Stimulated activated CD8-positive, alpha-beta memory T cell treated with anti-CD3 and anti-CD28 coated beads, Interleukin-15, amount 100 ng/mL, for 24 hours (primary cell): ENCODE measurements at regions not wholly inside any gene's neighbourhood (a gene's known extent, or its start where the extent isn't known, plus 50 kb on each side); places are given as distances from the start of the nearest gene placed in this dataset.

ENCODE experiments used
- DNase-seq: peaks from one replicate; pipeline ENCODE4 v3.0.0-alpha.2; 2020; ENCODE audit warnings: low read depth

DNA sequence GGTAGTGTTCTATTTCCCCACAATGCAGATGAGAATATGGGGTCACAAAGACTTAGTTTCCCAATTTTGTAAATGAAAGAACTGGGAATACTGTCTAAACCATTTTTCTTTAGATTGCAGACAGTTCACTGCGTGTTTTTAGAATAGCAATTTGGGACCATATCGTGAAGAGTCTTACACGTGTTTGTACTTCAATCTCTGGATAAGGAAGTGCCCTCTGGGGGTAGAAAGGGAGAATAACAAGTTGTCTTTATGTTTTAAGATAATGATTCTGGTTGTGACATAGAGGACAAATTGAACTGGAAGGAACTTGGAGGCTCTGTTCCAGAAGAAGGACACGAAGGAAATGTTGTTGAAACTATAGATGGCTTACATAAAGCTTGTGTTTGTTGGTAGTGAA is 457.7 kb downstream of the CBLN2 start:
- no peak for DNase-seq

GRCh38 chr18:72075040-72075439 is 469.1 kb downstream of the CBLN2 start:
- DNase-seq = no peak

DNA sequence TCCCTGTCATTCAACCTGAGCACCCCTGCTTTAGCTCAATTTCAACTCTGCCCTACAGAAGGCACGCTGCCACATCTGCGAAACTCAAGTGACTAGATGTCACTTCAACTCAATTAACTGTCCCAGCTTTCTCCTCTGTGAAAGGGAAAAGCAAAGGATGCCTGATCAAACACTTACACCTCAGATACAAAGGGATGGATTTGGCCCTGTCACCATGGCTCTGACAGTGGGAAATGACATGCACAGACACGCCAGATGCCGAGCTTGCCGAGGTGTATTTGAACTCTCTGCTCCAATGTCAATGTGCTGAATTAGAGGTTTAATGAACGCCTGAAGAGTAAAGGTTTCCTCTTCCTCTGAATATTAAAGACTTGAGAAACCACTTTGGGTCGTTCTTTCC is 481.1 kb downstream of the CBLN2 start:
- DNase-seq = no peak

DNA sequence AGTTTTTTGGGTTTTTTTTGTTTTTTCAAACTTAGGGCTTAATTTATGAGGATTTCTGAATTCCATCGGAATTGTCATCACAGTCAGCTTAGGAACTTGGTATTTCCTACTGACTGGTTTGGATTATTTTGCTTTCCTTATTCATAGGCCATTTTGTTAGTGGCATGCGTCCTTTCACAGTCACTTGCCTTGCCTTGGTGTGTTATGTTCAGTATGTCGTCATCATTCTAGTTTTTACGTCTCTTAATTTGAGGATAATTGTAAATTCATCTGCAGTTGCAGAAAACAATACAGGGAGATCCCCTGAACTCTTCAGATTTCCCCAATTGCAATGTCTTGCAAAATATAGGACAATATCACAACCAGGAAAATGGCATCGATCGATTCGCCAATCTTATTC is 485.3 kb downstream of the CBLN2 start:
- no peak for DNase-seq

- DNase-seq = no peak
Measured at GRCh38 chr18:72056171-72056570, 488.0 kb downstream of the CBLN2 start.

- DNase-seq = no peak
Measured at GRCh38 chr18:72041313-72042032, 502.7 kb downstream of the CBLN2 start.

- DNase-seq = no peak
Measured at GRCh38 chr18:72013427-72013850, 530.7 kb downstream of the CBLN2 start.

DNA sequence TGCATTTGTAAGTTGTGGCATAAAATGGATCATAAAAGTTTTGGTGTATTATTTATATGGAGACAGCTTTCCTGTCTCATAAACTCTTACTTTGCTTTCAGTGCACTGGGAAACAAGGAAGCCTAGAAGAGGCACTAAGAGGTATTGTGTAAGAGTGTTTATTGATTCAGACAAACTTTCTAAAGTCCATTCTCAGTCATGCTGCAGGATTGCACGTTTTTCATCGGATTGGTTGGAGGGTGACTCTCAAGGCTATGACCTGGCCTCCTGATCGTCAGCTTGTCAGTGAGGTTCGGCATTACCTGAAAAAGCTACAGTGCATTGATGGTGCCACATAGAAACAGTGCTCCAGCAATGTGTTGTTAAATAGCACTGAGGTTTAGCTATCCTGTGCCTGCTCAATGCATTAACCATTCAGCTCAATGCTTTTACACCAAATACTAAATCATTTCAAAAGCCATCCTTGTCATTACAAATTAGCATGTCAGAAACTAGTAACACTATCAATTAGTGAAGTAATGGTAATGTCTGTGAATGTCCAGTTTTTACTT is 545.5 kb downstream of the CBLN2 start:
- no peak for DNase-seq

GRCh38 chr18:71995904-71996465 is 548.2 kb downstream of the CBLN2 start:
- no peak for DNase-seq

DNA sequence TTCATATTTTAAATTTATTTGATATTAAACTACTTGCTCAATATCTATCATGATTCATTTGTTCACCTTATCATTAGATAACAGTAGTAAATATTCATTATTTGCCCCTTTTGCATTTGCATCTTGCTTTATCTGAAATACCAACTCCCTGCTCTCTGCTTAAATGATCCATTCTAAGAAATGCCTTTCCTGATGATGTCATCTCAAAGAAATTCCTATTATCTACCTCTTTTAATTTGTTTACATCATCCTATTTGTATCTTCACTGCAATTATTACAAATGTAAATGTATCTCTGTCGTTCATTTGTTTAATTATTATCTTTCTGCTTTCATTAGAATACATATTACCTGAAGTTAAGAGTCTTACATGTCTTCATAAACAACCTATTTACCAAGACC is 549.9 kb downstream of the CBLN2 start:
- no peak for DNase-seq

GRCh38 chr18:71989616-71990015 is 554.5 kb downstream of the CBLN2 start:
- no peak for DNase-seq

- DNase-seq = no peak
Measured at GRCh38 chr18:71986351-71987050, 557.6 kb downstream of the CBLN2 start.

- no peak for DNase-seq
Measured at GRCh38 chr18:71976744-71977143, 567.4 kb downstream of the CBLN2 start.

DNA sequence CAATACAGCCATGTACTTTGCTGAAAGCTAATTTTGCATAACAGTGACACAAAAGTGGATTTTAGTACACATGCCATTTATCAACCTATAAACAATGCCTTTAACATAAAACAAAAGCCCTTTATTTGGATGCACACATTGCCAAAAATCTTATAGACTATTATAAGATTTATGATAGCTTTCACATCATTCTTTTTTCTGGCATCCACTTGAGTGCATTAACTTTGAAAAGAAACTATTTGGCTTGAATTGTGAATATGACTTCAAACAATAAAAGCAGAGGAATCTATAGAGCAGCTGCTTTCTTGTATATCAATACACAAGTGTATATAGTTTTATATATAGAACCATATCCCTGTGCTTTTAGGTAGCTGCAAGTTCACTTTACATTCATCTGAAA is 577.4 kb downstream of the CBLN2 start:
- DNase-seq = no peak

- no peak for DNase-seq
Measured at GRCh38 chr18:71958605-71959004, 585.5 kb downstream of the CBLN2 start.

GRCh38 chr18:71951001-71951400 is 593.1 kb downstream of the CBLN2 start:
- no peak for DNase-seq

DNA sequence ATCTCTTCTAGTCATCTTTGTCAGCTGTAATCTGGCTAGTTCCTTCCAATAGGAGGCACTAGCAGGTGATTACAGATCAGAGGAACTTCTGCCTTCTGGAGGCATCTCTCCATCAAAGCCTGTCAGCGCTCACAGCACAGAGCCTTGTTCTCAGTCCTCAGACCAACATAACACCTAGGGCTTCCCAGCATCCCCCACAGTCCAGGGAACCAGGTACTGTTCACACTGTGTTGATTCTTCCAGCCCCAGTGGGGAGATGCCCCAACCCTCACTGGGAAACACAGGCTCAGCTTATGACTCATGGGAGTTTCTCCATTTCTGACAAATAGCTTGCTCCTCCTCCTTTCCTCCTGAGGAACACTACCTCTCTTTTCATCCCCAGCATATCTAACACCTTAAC is 601.7 kb downstream of the CBLN2 start:
- DNase-seq = no peak

- DNase-seq = no peak
Measured at GRCh38 chr18:71939483-71939882, 604.7 kb downstream of the CBLN2 start.

- no peak for DNase-seq
Measured at GRCh38 chr18:71936744-71937143, 607.4 kb downstream of the CBLN2 start.

- no peak for DNase-seq
Measured at GRCh38 chr18:71919211-71919610, 624.9 kb downstream of the CBLN2 start.

DNA sequence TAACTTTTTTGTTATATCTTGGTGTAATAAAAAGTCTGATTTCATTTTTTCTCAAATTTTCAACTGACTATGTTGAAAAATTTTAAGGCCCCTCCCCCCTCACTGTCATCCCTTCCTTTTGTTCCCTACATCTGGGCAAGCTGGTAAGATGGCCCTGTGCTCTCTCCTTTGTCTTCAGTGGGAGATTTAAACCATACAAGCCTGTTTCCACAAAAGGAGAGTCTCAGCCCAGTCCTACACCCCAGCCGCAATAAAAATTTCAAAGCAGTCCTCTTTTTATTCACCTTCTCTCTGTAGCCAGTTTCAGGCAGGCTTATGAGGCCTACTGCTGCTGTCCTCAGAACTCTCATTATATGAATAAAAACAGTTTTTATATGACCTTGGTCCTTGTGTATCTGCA is 630.5 kb downstream of the CBLN2 start:
- DNase-seq = no peak

- no peak for DNase-seq
Measured at GRCh38 chr18:71902482-71902881, 641.7 kb downstream of the CBLN2 start.
